Stimulated activated naive CD4-positive, alpha-beta T cell treated with Interleukin-2 at 50 U/mL for 16 hours (primary cell): ENCODE measurements at regions not wholly inside any gene's neighbourhood (a gene's known extent, or its start where the extent isn't known, plus 50 kb on each side); places are given as distances from the start of the nearest gene placed in this dataset.
"Not testable (repeated sequence)": the region's sequence is repeated elsewhere in the genome, so short reads cannot be mapped to it uniquely, and the experiment has no call there.

Experiments used
- DNase-seq: peaks from one replicate; lab custom pipeline; 2025; lab: John Stamatoyannopoulos, UW

GRCh38 chr14:105734241-105734640 lies 207.9 kb downstream of the TMEM121 start:
- DNase-seq, result not testable (repeated sequence)

GRCh38 chr14:105736331-105736730 lies 209.9 kb downstream of the TMEM121 start:
- DNase-seq, result not testable (repeated sequence)

GRCh38 chr14:105737504-105738246 lies 211.3 kb downstream of the TMEM121 start:
- no peak for DNase-seq

- no peak for DNase-seq
These were observed 212.3 kb downstream of the TMEM121 start for GRCh38 chr14:105738638-105739037.

GRCh38 chr14:105739331-105740102 lies 213.1 kb downstream of the TMEM121 start:
- no peak for DNase-seq

GRCh38 chr14:105740272-105740671 lies 213.9 kb downstream of the TMEM121 start:
- not testable (repeated sequence) for DNase-seq

GRCh38 chr14:105740961-105741360 lies 214.6 kb downstream of the TMEM121 start:
- DNase-seq, result not testable (repeated sequence)

GRCh38 chr14:105741707-105742530 lies 215.5 kb downstream of the TMEM121 start:
- DNase-seq, result not testable (repeated sequence)

GRCh38 chr14:105742531-105742848 lies 216.1 kb downstream of the TMEM121 start:
- no peak for DNase-seq

GRCh38 chr14:105742904-105743701 lies 216.7 kb downstream of the TMEM121 start:
- DNase-seq, result not testable (repeated sequence)

GRCh38 chr14:105744213-105744787 lies 217.9 kb downstream of the TMEM121 start:
- DNase-seq, result not testable (repeated sequence)

- DNase-seq, result no peak
These were observed 219.2 kb downstream of the TMEM121 start for GRCh38 chr14:105745433-105746123.

GRCh38 chr14:105746124-105746514 lies 219.7 kb downstream of the TMEM121 start:
- no peak for DNase-seq

GRCh38 chr14:105746800-105747502 lies 220.6 kb downstream of the TMEM121 start:
- not testable (repeated sequence) for DNase-seq

GRCh38 chr14:105747503-105748203 lies 221.3 kb downstream of the TMEM121 start:
- not testable (repeated sequence) for DNase-seq

- no peak for DNase-seq
These were observed 221.8 kb downstream of the TMEM121 start for GRCh38 chr14:105748204-105748578.

GRCh38 chr14:105748710-105749109 lies 222.3 kb downstream of the TMEM121 start:
- DNase-seq, result not testable (repeated sequence)

- not testable (repeated sequence) for DNase-seq
These were observed 223.6 kb downstream of the TMEM121 start for GRCh38 chr14:105749870-105750541.

GRCh38 chr14:105751291-105751751 lies 224.9 kb downstream of the TMEM121 start:
- DNase-seq, result not testable (repeated sequence)
